Progenitor cell of endocrine pancreas (in vitro differentiated cells): ENCODE measurements at regions not wholly inside any gene's neighbourhood (a gene's known extent, or its start where the extent isn't known, plus 50 kb on each side); places are given as distances from the start of the nearest gene placed in this dataset.

Experiments used
- DNase-seq: peaks from one replicate; pipeline ENCODE4 v3.0.0; 2021; ENCODE audit warnings: low spot score; ENCODE audit not compliant: unreplicated experiment
- H3K27ac Mint-ChIP-seq: 2 replicates; pipeline ENCODE4 v1.8.0; 2021; ENCODE audit warnings: mild to moderate bottlenecking, moderate library complexity, mixed read lengths
- H3K27me3 Mint-ChIP-seq: 2 replicates; pipeline ENCODE4 v1.8.0; 2021; ENCODE audit warnings: mixed read lengths
- H3K36me3 Mint-ChIP-seq: 2 replicates; pipeline ENCODE4 v1.8.0; 2022; ENCODE audit warnings: mixed read lengths; ENCODE audit not compliant: insufficient read depth
- H3K4me1 Mint-ChIP-seq: 2 replicates; pipeline ENCODE4 v1.8.0; 2021; ENCODE audit warnings: low read depth, mixed read lengths
- H3K4me3 Mint-ChIP-seq: 2 replicates; pipeline ENCODE4 v1.8.0; 2021; ENCODE audit warnings: low read depth, mild to moderate bottlenecking, moderate library complexity, mixed read lengths
- H3K9me3 Mint-ChIP-seq: 2 replicates; pipeline ENCODE4 v1.8.0; 2021; ENCODE audit warnings: low read depth, mixed read lengths
- TF ChIP-seq, protein P1 (sequence below): fragments of 200-600 bp; sonication (generic); IDR thresholded peaks from one replicate; pipeline ENCODE4 v1.5.0; 2021; ENCODE audit warnings: antibody characterized with exemption, mild to moderate bottlenecking; ENCODE audit not compliant: unreplicated experiment

DNA sequence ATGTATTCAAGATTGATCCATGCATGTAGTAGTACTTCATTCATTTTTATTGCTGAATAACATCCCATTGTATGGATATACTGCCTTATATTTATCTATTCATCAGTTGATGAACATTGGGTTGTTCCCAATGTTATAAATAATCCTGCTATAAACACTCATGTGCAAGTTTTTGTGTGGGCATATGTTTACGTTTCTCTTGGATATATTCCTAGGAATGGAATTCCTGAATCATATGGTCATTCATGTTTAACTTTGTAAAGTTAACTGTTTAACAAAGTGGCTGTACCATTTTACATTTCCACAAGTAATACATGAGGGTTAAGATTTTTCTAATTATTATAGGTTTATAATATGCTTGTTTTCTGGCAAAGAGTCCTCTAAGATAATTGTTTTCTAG, 1568.2 kb upstream of the SEL1L start:
- H3K27me3 Mint-ChIP-seq, result no peaks in the 10 kb centered on the region
- H3K4me3 Mint-ChIP-seq, result no peak overlapping the region
- peaks cover 4% of the 10 kb centered on the region for H3K9me3 Mint-ChIP-seq
- DNase-seq, result no peak
- H3K36me3 Mint-ChIP-seq, result no peaks in the 10 kb centered on the region
- H3K4me1 Mint-ChIP-seq, result no peaks in the 10 kb centered on the region
- no peak overlapping the region for H3K27ac Mint-ChIP-seq
- TF ChIP-seq, protein P1, sequence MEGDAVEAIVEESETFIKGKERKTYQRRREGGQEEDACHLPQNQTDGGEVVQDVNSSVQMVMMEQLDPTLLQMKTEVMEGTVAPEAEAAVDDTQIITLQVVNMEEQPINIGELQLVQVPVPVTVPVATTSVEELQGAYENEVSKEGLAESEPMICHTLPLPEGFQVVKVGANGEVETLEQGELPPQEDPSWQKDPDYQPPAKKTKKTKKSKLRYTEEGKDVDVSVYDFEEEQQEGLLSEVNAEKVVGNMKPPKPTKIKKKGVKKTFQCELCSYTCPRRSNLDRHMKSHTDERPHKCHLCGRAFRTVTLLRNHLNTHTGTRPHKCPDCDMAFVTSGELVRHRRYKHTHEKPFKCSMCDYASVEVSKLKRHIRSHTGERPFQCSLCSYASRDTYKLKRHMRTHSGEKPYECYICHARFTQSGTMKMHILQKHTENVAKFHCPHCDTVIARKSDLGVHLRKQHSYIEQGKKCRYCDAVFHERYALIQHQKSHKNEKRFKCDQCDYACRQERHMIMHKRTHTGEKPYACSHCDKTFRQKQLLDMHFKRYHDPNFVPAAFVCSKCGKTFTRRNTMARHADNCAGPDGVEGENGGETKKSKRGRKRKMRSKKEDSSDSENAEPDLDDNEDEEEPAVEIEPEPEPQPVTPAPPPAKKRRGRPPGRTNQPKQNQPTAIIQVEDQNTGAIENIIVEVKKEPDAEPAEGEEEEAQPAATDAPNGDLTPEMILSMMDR, result no peak

GRCh38 chr14:83118029-83118428, 1584.4 kb upstream of the SEL1L start:
- Mint-ChIP-seq H3K27me3 (no peaks in the 10 kb centered on the region), H3K4me3 (no peak overlapping the region), H3K27ac (no peak overlapping the region), H3K4me1 (no peaks in the 10 kb centered on the region), H3K9me3 (no peaks in the 10 kb centered on the region), H3K36me3 (no peaks in the 10 kb centered on the region)
- DNase-seq, result no peak
- TF ChIP-seq, protein P1, result no peak

DNA sequence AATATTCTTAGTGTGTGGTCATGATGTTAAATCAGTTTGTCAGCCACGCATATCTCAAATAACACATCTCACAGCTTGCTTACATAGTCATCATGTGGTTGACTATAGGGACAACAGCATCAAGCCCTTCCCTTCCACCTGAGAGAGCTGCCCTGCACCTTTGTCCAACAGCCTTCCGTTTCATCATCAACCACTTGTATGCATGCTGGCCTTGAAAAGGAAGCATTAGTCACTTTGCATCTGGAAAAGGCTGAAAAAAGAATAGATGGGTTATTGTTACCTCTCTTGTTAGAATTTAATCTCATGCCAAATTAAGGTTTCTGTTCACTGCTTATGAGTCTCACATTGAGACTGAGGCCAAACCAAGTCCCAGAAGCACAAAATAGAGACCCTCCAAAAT, 1586.5 kb upstream of the SEL1L start:
- DNase-seq, result no peak
- H3K27ac Mint-ChIP-seq, result no peak overlapping the region
- H3K36me3 Mint-ChIP-seq, result no peaks in the 10 kb centered on the region
- no peak overlapping the region for H3K4me3 Mint-ChIP-seq
- H3K27me3 Mint-ChIP-seq, result no peaks in the 10 kb centered on the region
- TF ChIP-seq, protein P1, result no peak
- H3K9me3 Mint-ChIP-seq, result no peaks in the 10 kb centered on the region
- no peaks in the 10 kb centered on the region for H3K4me1 Mint-ChIP-seq

- no peak overlapping the region for H3K27ac Mint-ChIP-seq
- H3K27me3 Mint-ChIP-seq, result no peaks in the 10 kb centered on the region
- H3K9me3 Mint-ChIP-seq, result no peaks in the 10 kb centered on the region
- DNase-seq, result no peak
- no peaks in the 10 kb centered on the region for H3K4me1 Mint-ChIP-seq
- no peaks in the 10 kb centered on the region for H3K36me3 Mint-ChIP-seq
- no peak overlapping the region for H3K4me3 Mint-ChIP-seq
- TF ChIP-seq, protein P1, result no peak
Measured at GRCh38 chr14:83126076-83126475, 1592.4 kb upstream of the SEL1L start.

GRCh38 chr14:83128783-83129182, 1595.1 kb upstream of the SEL1L start:
- Mint-ChIP-seq H3K4me3 (no peak overlapping the region), H3K27ac (no peak overlapping the region), H3K36me3 (no peaks in the 10 kb centered on the region), H3K27me3 (no peaks in the 10 kb centered on the region), H3K4me1 (peaks cover 11% of the 10 kb centered on the region), H3K9me3 (no peaks in the 10 kb centered on the region)
- TF ChIP-seq, protein P1, result no peak
- no peak for DNase-seq

DNA sequence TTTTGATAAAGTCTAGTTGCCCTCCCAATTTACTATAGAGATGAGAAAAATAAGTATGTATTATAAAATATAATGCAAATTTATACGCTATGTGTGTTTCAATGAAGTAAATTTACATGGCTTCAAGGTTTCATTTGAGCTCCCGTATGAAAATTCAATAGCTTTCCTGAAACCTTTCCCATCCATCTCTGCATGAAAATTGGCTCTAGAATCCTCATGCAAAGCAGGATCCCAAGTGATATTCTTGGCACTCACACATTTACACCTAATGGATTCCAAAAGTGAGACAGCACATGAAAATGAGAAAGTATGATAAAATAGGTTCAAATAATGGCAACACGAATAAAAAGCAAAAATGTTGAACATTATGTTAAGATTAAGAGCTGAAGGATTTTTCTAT, 1595.8 kb upstream of the SEL1L start:
- no peaks in the 10 kb centered on the region for H3K27me3 Mint-ChIP-seq
- H3K36me3 Mint-ChIP-seq, result no peaks in the 10 kb centered on the region
- no peak overlapping the region for H3K4me3 Mint-ChIP-seq
- DNase-seq, result no peak
- H3K4me1 Mint-ChIP-seq, result peaks cover 15% of the 10 kb centered on the region
- H3K9me3 Mint-ChIP-seq, result no peaks in the 10 kb centered on the region
- no peak overlapping the region for H3K27ac Mint-ChIP-seq
- TF ChIP-seq, protein P1, result no peak
